ENCODE measurements at regions not wholly inside any gene's neighbourhood (a gene's known extent, or its start where the extent isn't known, plus 50 kb on each side); places are given as distances from the start of the nearest gene placed in this dataset.

DNA sequence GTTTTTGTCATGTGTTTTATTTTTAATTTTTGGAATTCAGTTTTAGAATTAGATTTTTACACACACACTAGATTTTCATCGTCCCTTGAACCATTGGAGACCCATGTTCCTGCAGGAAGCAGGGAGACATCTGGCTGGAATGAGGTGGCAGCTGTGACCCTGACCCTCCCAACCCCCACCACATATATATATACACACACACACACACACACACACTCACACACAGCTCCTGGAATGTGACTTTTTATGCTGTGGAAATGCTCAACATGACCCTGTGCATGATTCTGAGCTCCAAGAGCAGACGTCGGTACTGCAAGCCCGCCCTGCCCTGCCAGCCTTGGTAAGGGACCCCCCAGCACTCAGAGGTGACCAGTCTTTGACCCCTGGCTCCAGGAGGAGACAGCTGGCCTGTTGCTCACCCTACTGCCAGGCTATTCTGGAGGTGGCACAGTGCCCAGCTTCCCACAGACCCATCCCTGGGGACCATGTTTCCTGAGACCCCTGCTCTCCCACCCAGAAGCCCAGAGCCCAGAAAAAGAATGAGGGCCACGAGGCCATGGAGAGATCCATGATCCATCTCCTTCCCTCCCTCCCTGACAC is 103.2 kb upstream of the VSTM2B start:
- H3K4me1 Mint-ChIP-seq (ENCODE audit: low read depth): no peaks in the 10 kb centered on the region
- H3K4me3 Mint-ChIP-seq: no peak overlapping the region
- no peaks in the 10 kb centered on the region for H3K36me3 ChIP-seq (ENCODE audit: insufficient read depth, low read length)
- no peak overlapping the region for H3K27ac Mint-ChIP-seq
- POLR2A ChIA-PET: no interaction called here
- H3K9me3 ChIP-seq (ENCODE audit: control insufficient read depth in 1 of 2, insufficient read depth in 1 of 2, low read length in 2 of 2): peaks cover 0 to 29% of the 10 kb centered on the region in 2 experiments
- H3K9me3 Mint-ChIP-seq: no peaks in the 10 kb centered on the region
- no peaks in the 10 kb centered on the region for H3K36me3 Mint-ChIP-seq (ENCODE audit: low read depth)
- intact Hi-C loops (cut with DNase I, micrococcal nuclease): no loop called here
- TF ChIP-seq, protein P1, sequence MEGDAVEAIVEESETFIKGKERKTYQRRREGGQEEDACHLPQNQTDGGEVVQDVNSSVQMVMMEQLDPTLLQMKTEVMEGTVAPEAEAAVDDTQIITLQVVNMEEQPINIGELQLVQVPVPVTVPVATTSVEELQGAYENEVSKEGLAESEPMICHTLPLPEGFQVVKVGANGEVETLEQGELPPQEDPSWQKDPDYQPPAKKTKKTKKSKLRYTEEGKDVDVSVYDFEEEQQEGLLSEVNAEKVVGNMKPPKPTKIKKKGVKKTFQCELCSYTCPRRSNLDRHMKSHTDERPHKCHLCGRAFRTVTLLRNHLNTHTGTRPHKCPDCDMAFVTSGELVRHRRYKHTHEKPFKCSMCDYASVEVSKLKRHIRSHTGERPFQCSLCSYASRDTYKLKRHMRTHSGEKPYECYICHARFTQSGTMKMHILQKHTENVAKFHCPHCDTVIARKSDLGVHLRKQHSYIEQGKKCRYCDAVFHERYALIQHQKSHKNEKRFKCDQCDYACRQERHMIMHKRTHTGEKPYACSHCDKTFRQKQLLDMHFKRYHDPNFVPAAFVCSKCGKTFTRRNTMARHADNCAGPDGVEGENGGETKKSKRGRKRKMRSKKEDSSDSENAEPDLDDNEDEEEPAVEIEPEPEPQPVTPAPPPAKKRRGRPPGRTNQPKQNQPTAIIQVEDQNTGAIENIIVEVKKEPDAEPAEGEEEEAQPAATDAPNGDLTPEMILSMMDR (IDR thresholded peaks at IDR 0.05): no peak
- H3K27ac ChIP-seq (ENCODE audit: low read depth in 1 of 2, low read length in 2 of 2): no peak overlapping the region
- DNase-seq (no peak), ATAC-seq (ENCODE audit: poor library complexity) (no peak)
- no peaks in the 10 kb centered on the region for H3K4me1 ChIP-seq (ENCODE audit: insufficient read depth, low read length)
- H3K27me3 ChIP-seq (ENCODE audit: control insufficient read depth in 1 of 2, insufficient read depth in 2 of 2, low read length in 2 of 2): no peaks in the 10 kb centered on the region
- H3K4me3 ChIP-seq (ENCODE audit: low read length): no peak overlapping the region
- H3K27me3 Mint-ChIP-seq: peaks cover 17% of the 10 kb centered on the region
- CTCF ChIA-PET: no interaction called here

DNA sequence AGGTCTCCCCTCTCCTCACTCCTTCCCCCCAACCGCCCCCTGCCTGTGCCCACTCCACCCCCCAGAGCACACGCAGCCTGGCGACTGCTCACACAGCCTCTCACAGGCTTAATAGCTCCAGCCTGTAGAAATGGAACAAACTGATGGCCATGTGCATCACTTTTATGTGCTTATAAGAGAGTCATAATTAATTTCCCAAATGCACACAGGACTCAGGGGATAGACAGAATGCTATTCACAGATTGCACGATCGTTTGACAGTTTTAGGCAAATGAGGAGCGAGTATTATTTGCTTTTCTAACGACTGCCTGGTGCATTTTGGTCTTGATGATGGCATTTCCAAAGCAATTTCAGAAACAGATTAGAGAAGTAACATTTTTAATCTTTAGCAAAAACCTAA is 97.7 kb upstream of the VSTM2B start:
- Mint-ChIP-seq H3K27ac (no peak overlapping the region), H3K9me3 (no peaks in the 10 kb centered on the region), H3K27me3 (peaks cover 17% of the 10 kb centered on the region), H3K36me3 (ENCODE audit: low read depth) (no peaks in the 10 kb centered on the region), H3K4me1 (ENCODE audit: low read depth) (no peaks in the 10 kb centered on the region), H3K4me3 (no peak overlapping the region)
- Histone ChIP-seq H3K4me1 (ENCODE audit: insufficient read depth, low read length) (no peaks in the 10 kb centered on the region), H3K4me3 (ENCODE audit: low read length) (no peak overlapping the region), H3K9me3 (ENCODE audit: control insufficient read depth in 1 of 2, insufficient read depth in 1 of 2, low read length in 2 of 2) (peaks cover 0 to 20% of the 10 kb centered on the region in 2 experiments), H3K27me3 (ENCODE audit: control insufficient read depth in 1 of 2, insufficient read depth in 2 of 2, low read length in 2 of 2) (no peaks in the 10 kb centered on the region), H3K36me3 (ENCODE audit: insufficient read depth, low read length) (no peaks in the 10 kb centered on the region), H3K27ac (ENCODE audit: low read depth in 1 of 2, low read length in 2 of 2) (no peak overlapping the region)
- POLR2A ChIA-PET: no interaction called here
- TF ChIP-seq, protein P1 (IDR thresholded peaks at IDR 0.05): no peak
- CTCF ChIA-PET: no interaction called here
- intact Hi-C loops (cut with DNase I, micrococcal nuclease): no loop called here
- DNase-seq (no peak), ATAC-seq (ENCODE audit: poor library complexity) (no peak)

DNA sequence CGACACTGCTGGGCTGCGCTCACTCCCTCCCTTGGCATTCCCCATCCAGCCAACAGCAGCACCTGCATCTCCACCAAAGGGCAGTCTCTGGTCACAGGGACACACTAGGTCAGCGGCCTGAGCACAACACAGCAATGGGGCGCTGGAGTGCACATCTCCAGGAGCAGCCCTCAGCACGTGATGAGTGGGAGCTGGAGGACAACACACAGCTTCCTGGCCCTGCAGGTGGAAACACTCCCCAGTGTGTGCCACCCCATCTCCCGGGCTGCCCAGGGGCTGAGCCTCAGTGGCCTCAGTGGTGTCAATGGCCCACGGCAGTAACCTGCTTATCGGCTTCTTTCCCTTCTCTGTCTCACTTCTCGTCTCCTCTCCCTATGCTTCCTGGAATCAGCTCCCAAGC is 96.8 kb upstream of the VSTM2B start:
- ChIA-PET POLR2A (no interaction called here), CTCF (no interaction called here)
- no peak overlapping the region for H3K27ac Mint-ChIP-seq

More for the DNA sequence above, 96.8 kb upstream of the VSTM2B start:
- Mint-ChIP-seq H3K27me3 (peaks cover 22% of the 10 kb centered on the region), H3K4me1 (ENCODE audit: low read depth) (no peaks in the 10 kb centered on the region), H3K36me3 (ENCODE audit: low read depth) (no peaks in the 10 kb centered on the region), H3K9me3 (no peaks in the 10 kb centered on the region), H3K4me3 (no peak overlapping the region)
- intact Hi-C loops (cut with DNase I, micrococcal nuclease): no loop called here
- peaks cover 0 to 3% of the 10 kb centered on the region in 2 experiments for H3K27me3 ChIP-seq (ENCODE audit: control insufficient read depth in 1 of 2, insufficient read depth in 2 of 2, low read length in 2 of 2)
- peaks cover 0 to 19% of the 10 kb centered on the region in 2 experiments for H3K9me3 ChIP-seq (ENCODE audit: control insufficient read depth in 1 of 2, insufficient read depth in 1 of 2, low read length in 2 of 2)
- DNase-seq (no peak), ATAC-seq (ENCODE audit: poor library complexity) (no peak)
- no peaks in the 10 kb centered on the region for H3K36me3 ChIP-seq (ENCODE audit: insufficient read depth, low read length)
- TF ChIP-seq, protein P1 (IDR thresholded peaks at IDR 0.05): no peak
- no peak overlapping the region for H3K27ac ChIP-seq (ENCODE audit: low read depth in 1 of 2, low read length in 2 of 2)
- H3K4me1 ChIP-seq (ENCODE audit: insufficient read depth, low read length): no peaks in the 10 kb centered on the region
- no peak overlapping the region for H3K4me3 ChIP-seq (ENCODE audit: low read length)
